ENCODE measurements at regions not wholly inside any gene's neighbourhood (a gene's known extent, or its start where the extent isn't known, plus 50 kb on each side); places are given as distances from the start of the nearest gene placed in this dataset.

DNA sequence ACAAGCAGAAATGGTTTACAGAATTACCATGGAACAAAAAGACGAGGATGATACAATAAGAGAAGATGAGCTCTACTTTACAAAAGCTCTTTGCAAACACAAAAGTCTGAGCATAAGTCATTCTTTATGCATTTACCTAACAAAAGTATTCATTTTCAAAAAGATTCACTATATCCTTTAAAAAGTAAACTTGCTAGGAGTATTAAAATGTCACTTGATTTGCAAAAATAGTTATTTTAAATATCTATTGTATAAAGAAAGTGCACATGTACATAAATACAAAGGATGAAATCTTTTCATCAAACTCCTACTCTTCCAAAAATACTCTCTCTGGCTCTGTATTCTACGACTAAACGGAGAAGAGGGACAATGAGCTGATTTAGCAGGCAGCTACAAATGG is 146.4 kb upstream of the STEAP1 start (continued):
- no peak for TF ChIP-seq ZNF462 (CRISPR knock-in tag; IDR thresholded peaks at IDR 0.05)
- TF ChIP-seq ZNF114 (CRISPR knock-in tag; IDR thresholded peaks at IDR 0.05): no peak
- TF ChIP-seq ETS1 (IDR thresholded peaks at IDR 0.05): no peak
- TF ChIP-seq CREB1 (CRISPR knock-in tag; IDR thresholded peaks at IDR 0.05; ENCODE audit: low read depth): no peak
- TF ChIP-seq POLR2AphosphoS5 (IDR thresholded peaks at IDR 0.05; ENCODE audit: low read depth): no peak
- TF ChIP-seq NANOG (IDR thresholded peaks at IDR 0.05; ENCODE audit: borderline replicate concordance): no peak; the same call in 1 of the 2 replicates
- TF ChIP-seq EZH2phosphoT487 (IDR thresholded peaks at IDR 0.05; ENCODE audit: unreplicated experiment): no peak

- no peak overlapping the region for H2AFZ ChIP-seq
- no peaks in the 10 kb centered on the region for H3K36me3 ChIP-seq (ENCODE audit: insufficient read depth)
- H3K9me2 ChIP-seq (ENCODE audit: insufficient read depth): no peaks in the 10 kb centered on the region
- no peak overlapping the region for H3K27ac Mint-ChIP-seq
- H4K20me1 ChIP-seq (replicated peaks; ENCODE audit: insufficient read depth): no peaks in the 10 kb centered on the region
- no peak for DNase-seq (ENCODE audit: low spot score)
- H3K4me3 ChIP-seq: no peak overlapping the region
- no peaks in the 10 kb centered on the region for H3K4me1 ChIP-seq (ENCODE audit: insufficient read depth)
- no peaks in the 10 kb centered on the region for H3K79me2 ChIP-seq (replicated peaks; ENCODE audit: insufficient read depth)
- H3K4me3 Mint-ChIP-seq: no peak overlapping the region
- H3K9me3 Mint-ChIP-seq: peaks cover 11% of the 10 kb centered on the region; the same call in 2 of the 3 replicates
- no peaks in the 10 kb centered on the region for H3K27me3 ChIP-seq (ENCODE audit: insufficient read depth)
- no peak overlapping the region for H3K27ac ChIP-seq (ENCODE audit: low read depth)
- no peak overlapping the region for H3K4me2 ChIP-seq
- no peak for ATAC-seq
- peaks cover 6% of the 10 kb centered on the region; the same call in 2 of the 3 replicates for H3K36me3 Mint-ChIP-seq (ENCODE audit: low read depth)
- no peaks in the 10 kb centered on the region for H3K27me3 Mint-ChIP-seq (ENCODE audit: insufficient read depth, low read depth, poor library complexity)
- peaks cover 3% of the 10 kb centered on the region; the same call in 1 of the 3 replicates for H3K4me1 Mint-ChIP-seq
- H3F3A ChIP-seq (replicated peaks; ENCODE audit: low read depth): no peaks in the 10 kb centered on the region
- TF ChIP-seq ZNF114 (CRISPR knock-in tag; IDR thresholded peaks at IDR 0.05) (no peak), NANOG (IDR thresholded peaks at IDR 0.05; ENCODE audit: borderline replicate concordance) (no peak), JUNB (IDR thresholded peaks at IDR 0.05; ENCODE audit: unreplicated experiment) (no peak), EZH2phosphoT487 (IDR thresholded peaks at IDR 0.05; ENCODE audit: unreplicated experiment) (no peak), ETS1 (IDR thresholded peaks at IDR 0.05) (no peak), EZH2 (IDR thresholded peaks at IDR 0.05; ENCODE audit: low read depth, unreplicated experiment) (no peak), CREB1 (CRISPR knock-in tag; IDR thresholded peaks at IDR 0.05; ENCODE audit: low read depth) (no peak), POLR2AphosphoS5 (IDR thresholded peaks at IDR 0.05; ENCODE audit: low read depth) (no peak), STAT1 (IDR thresholded peaks at IDR 0.05; ENCODE audit: unreplicated experiment) (no peak), ZNF331 (CRISPR knock-in tag; IDR thresholded peaks at IDR 0.05; ENCODE audit: low read depth) (no peak)
- TF ChIP-seq, protein P1, sequence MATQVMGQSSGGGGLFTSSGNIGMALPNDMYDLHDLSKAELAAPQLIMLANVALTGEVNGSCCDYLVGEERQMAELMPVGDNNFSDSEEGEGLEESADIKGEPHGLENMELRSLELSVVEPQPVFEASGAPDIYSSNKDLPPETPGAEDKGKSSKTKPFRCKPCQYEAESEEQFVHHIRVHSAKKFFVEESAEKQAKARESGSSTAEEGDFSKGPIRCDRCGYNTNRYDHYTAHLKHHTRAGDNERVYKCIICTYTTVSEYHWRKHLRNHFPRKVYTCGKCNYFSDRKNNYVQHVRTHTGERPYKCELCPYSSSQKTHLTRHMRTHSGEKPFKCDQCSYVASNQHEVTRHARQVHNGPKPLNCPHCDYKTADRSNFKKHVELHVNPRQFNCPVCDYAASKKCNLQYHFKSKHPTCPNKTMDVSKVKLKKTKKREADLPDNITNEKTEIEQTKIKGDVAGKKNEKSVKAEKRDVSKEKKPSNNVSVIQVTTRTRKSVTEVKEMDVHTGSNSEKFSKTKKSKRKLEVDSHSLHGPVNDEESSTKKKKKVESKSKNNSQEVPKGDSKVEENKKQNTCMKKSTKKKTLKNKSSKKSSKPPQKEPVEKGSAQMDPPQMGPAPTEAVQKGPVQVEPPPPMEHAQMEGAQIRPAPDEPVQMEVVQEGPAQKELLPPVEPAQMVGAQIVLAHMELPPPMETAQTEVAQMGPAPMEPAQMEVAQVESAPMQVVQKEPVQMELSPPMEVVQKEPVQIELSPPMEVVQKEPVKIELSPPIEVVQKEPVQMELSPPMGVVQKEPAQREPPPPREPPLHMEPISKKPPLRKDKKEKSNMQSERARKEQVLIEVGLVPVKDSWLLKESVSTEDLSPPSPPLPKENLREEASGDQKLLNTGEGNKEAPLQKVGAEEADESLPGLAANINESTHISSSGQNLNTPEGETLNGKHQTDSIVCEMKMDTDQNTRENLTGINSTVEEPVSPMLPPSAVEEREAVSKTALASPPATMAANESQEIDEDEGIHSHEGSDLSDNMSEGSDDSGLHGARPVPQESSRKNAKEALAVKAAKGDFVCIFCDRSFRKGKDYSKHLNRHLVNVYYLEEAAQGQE (IDR thresholded peaks at IDR 0.05; ENCODE audit: unreplicated experiment): no peak
Measured at GRCh38 chr7:90022213-90022612, 132.1 kb upstream of the STEAP1 start.
